ENCODE measurements at regions not wholly inside any gene's neighbourhood (a gene's known extent, or its start where the extent isn't known, plus 50 kb on each side); places are given as distances from the start of the nearest gene placed in this dataset.

DNA sequence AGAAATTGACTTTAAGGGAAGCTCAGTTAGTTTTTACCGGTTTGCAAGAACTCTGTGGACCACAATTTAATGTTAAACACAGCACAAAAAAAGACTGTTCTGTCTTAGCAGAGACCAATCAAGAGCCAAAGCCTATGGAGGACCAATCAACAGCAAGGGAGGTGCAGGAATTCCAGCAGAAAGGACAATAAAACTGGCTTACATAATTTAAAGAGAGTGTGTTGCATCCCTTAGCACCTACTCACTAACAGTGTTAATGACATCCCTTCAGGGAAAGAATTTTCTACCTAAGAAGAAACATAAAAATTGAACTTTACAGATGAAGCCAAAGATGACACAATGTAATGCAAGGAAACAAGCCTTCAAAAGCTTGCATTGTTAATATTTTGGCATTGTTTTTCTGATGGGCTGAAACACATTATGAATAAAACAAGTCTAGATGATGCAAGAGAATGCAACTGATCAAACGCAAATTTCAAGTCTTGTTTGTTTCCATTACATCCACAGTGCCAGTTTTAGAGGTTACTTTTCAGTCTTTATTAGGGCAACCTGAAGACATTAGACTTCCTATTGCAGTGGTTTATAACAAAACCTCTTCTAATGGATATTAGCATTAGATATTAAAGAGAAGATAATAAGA lies 111.3 kb upstream of the FST start:
- H3K9ac ChIP-seq (ENCODE audit: low read depth, low read length) = no peak overlapping the region
- H3K4me1 ChIP-seq (ENCODE audit: control insufficient read depth, insufficient read depth, low read length) = peaks cover 24% of the 10 kb centered on the region
- no peaks in the 10 kb centered on the region for H3K9me3 ChIP-seq (replicated peaks; ENCODE audit: low read length)
- no peaks in the 10 kb centered on the region for H3K36me3 ChIP-seq (ENCODE audit: insufficient read depth, low read length)
- H3K4me3 ChIP-seq (ENCODE audit: low read length) = no peak overlapping the region
- no peak overlapping the region for H3K4me2 ChIP-seq (ENCODE audit: low read length)
- no peaks in the 10 kb centered on the region for H3K27me3 ChIP-seq (ENCODE audit: control insufficient read depth, insufficient read depth, low read length)

DNA sequence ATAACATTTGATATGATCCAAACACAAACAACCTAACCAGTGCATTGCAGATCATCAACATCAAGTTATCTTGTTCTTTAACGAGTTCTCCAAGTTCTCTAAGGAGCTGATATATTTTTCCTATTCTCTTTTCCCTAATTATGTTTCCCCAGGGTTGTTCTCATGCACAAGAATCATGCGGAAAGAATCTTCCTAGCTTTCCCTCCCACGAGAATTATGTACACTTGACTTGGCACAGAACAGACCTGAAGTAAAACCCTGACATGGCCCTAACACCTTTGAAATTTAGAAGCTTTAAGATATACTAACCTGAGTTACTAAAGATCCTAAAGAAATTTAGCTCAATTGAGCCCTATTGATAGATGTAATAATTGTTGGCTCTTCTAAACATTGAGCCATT lies 110.7 kb upstream of the FST start:
- no peaks in the 10 kb centered on the region for H3K9me3 ChIP-seq (replicated peaks; ENCODE audit: low read length)
- no peaks in the 10 kb centered on the region for H3K36me3 ChIP-seq (ENCODE audit: insufficient read depth, low read length)
- no peak overlapping the region for H3K4me2 ChIP-seq (ENCODE audit: low read length)
- H3K9ac ChIP-seq (ENCODE audit: low read depth, low read length) = no peak overlapping the region
- H3K4me3 ChIP-seq (ENCODE audit: low read length) = no peak overlapping the region
- H3K4me1 ChIP-seq (ENCODE audit: control insufficient read depth, insufficient read depth, low read length) = peaks cover 20% of the 10 kb centered on the region
- H3K27me3 ChIP-seq (ENCODE audit: control insufficient read depth, insufficient read depth, low read length) = no peaks in the 10 kb centered on the region

GRCh38 chr5:53373451-53374158 lies 106.8 kb upstream of the FST start:
- Histone ChIP-seq H3K36me3 (ENCODE audit: insufficient read depth, low read length) (no peaks in the 10 kb centered on the region), H3K4me1 (ENCODE audit: control insufficient read depth, insufficient read depth, low read length) (peaks cover 13% of the 10 kb centered on the region), H3K9ac (ENCODE audit: low read depth, low read length) (no peak overlapping the region), H3K9me3 (replicated peaks; ENCODE audit: low read length) (no peaks in the 10 kb centered on the region), H3K4me2 (ENCODE audit: low read length) (no peak overlapping the region), H3K27me3 (ENCODE audit: control insufficient read depth, insufficient read depth, low read length) (no peaks in the 10 kb centered on the region), H3K4me3 (ENCODE audit: low read length) (no peak overlapping the region)

DNA sequence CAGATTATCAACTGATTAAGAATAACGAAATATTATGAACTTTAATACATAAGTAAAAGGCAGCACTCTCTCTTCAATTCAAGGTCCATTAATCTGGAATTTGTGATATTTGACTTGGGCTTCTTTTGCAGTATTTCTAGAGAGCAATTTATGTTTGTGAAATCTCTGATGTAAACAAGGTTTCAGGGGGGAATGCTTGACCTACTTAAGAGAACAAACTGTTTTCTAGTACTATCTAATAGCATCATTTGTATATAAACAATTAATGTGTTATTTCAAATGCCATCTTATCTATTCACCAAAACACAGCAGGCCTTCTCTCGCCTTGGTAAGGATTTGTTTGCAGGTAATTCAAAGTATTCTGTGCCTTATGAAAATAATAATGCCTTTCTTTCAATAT lies 103.6 kb upstream of the FST start:
- Histone ChIP-seq H3K27me3 (ENCODE audit: control insufficient read depth, insufficient read depth, low read length) (no peaks in the 10 kb centered on the region), H3K4me3 (ENCODE audit: low read length) (no peak overlapping the region), H3K36me3 (ENCODE audit: insufficient read depth, low read length) (no peaks in the 10 kb centered on the region), H3K4me1 (ENCODE audit: control insufficient read depth, insufficient read depth, low read length) (peaks cover 19% of the 10 kb centered on the region), H3K9me3 (replicated peaks; ENCODE audit: low read length) (no peaks in the 10 kb centered on the region), H3K4me2 (ENCODE audit: low read length) (no peak overlapping the region), H3K9ac (ENCODE audit: low read depth, low read length) (no peak overlapping the region)

DNA sequence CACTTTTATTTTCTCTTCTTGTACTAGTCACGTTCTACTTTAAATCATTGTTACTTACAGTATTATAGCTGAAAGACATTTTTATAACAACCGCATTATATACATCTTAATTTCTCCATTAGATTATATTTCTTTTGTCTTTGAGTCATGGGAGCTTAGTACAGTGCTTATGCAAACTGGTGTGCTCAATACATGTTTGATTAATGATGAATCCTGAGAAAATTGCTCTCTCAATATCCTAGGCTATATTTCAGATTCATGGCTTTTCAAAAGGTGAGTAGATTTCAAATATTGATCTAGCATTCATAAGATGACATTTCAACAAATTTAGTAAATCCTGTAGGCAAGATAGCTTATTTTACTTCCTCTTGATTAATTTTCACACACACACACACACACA lies 102.2 kb upstream of the FST start:
- H3K36me3 ChIP-seq (ENCODE audit: insufficient read depth, low read length) = no peaks in the 10 kb centered on the region
- no peaks in the 10 kb centered on the region for H3K9me3 ChIP-seq (replicated peaks; ENCODE audit: low read length)
- H3K4me2 ChIP-seq (ENCODE audit: low read length) = peak overlapping the region; percentile 21
- H3K4me1 ChIP-seq (ENCODE audit: control insufficient read depth, insufficient read depth, low read length) = peaks cover 19% of the 10 kb centered on the region
- H3K4me3 ChIP-seq (ENCODE audit: low read length) = no peak overlapping the region
- no peaks in the 10 kb centered on the region for H3K27me3 ChIP-seq (ENCODE audit: control insufficient read depth, insufficient read depth, low read length)
- H3K9ac ChIP-seq (ENCODE audit: low read depth, low read length) = no peak overlapping the region

GRCh38 chr5:53378590-53379247 lies 101.7 kb upstream of the FST start:
- Histone ChIP-seq H3K4me1 (ENCODE audit: control insufficient read depth, insufficient read depth, low read length) (peaks cover 15% of the 10 kb centered on the region), H3K9ac (ENCODE audit: low read depth, low read length) (peak overlapping the region; percentile 45), H3K4me2 (ENCODE audit: low read length) (peak overlapping the region; percentile 65), H3K9me3 (replicated peaks; ENCODE audit: low read length) (no peaks in the 10 kb centered on the region), H3K27me3 (ENCODE audit: control insufficient read depth, insufficient read depth, low read length) (no peaks in the 10 kb centered on the region), H3K4me3 (ENCODE audit: low read length) (no peak overlapping the region), H3K36me3 (ENCODE audit: insufficient read depth, low read length) (no peaks in the 10 kb centered on the region)

GRCh38 chr5:53386341-53386740 lies 94.1 kb upstream of the FST start:
- Histone ChIP-seq H3K27me3 (ENCODE audit: control insufficient read depth, insufficient read depth, low read length) (no peaks in the 10 kb centered on the region), H3K4me1 (ENCODE audit: control insufficient read depth, insufficient read depth, low read length) (peaks cover 7% of the 10 kb centered on the region), H3K9me3 (replicated peaks; ENCODE audit: low read length) (peaks cover 2% of the 10 kb centered on the region), H3K4me2 (ENCODE audit: low read length) (no peak overlapping the region), H3K9ac (ENCODE audit: low read depth, low read length) (no peak overlapping the region), H3K36me3 (ENCODE audit: insufficient read depth, low read length) (no peaks in the 10 kb centered on the region), H3K4me3 (ENCODE audit: low read length) (no peak overlapping the region)

DNA sequence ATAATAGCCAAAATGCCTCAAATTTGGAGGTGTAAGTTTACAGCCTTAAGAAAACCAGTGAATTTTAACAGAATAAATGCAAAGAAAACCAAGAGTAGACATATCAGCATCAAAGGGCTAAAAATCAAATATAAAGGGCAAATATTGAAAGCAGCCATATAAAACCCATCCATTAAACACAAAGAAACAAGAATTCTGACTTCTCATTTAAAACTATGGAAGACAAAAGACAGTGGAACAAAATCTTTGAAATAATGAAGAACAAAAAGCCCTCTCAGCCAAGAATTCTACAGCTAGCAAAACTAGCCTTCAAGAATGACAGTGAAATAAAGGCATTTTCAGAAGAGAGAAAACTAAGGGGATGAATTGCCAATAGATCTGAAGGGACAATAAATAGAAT lies 91.3 kb upstream of the FST start:
- Histone ChIP-seq H3K36me3 (ENCODE audit: insufficient read depth, low read length) (no peaks in the 10 kb centered on the region), H3K9me3 (replicated peaks; ENCODE audit: low read length) (peaks cover 2% of the 10 kb centered on the region), H3K9ac (ENCODE audit: low read depth, low read length) (no peak overlapping the region), H3K4me2 (ENCODE audit: low read length) (no peak overlapping the region), H3K4me1 (ENCODE audit: control insufficient read depth, insufficient read depth, low read length) (peaks cover 7% of the 10 kb centered on the region), H3K27me3 (ENCODE audit: control insufficient read depth, insufficient read depth, low read length) (no peaks in the 10 kb centered on the region), H3K4me3 (ENCODE audit: low read length) (no peak overlapping the region)

DNA sequence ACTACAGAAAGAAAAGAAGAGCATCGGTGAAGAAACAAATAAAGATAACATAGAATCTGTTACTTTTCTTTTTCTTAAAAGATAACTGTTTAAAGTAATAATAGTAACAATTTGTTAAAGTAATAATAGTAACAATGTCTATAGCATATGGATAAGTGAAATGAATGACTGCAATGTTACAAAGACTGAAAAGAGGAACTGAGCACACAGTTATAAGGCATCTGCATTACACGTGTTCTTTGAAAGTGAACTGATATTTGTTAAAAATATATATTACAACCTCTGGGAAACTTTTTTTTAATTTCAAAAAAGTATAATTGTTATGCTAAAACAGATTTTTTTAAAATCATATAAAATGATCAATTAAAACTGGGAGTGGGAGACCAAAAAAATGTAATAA lies 88.4 kb upstream of the FST start:
- H3K4me1 ChIP-seq (ENCODE audit: control insufficient read depth, insufficient read depth, low read length) = peaks cover 7% of the 10 kb centered on the region
- H3K36me3 ChIP-seq (ENCODE audit: insufficient read depth, low read length) = no peaks in the 10 kb centered on the region
- no peaks in the 10 kb centered on the region for H3K27me3 ChIP-seq (ENCODE audit: control insufficient read depth, insufficient read depth, low read length)
- no peak overlapping the region for H3K4me2 ChIP-seq (ENCODE audit: low read length)
- peaks cover 2% of the 10 kb centered on the region for H3K9me3 ChIP-seq (replicated peaks; ENCODE audit: low read length)
- no peak overlapping the region for H3K9ac ChIP-seq (ENCODE audit: low read depth, low read length)
- H3K4me3 ChIP-seq (ENCODE audit: low read length) = no peak overlapping the region

DNA sequence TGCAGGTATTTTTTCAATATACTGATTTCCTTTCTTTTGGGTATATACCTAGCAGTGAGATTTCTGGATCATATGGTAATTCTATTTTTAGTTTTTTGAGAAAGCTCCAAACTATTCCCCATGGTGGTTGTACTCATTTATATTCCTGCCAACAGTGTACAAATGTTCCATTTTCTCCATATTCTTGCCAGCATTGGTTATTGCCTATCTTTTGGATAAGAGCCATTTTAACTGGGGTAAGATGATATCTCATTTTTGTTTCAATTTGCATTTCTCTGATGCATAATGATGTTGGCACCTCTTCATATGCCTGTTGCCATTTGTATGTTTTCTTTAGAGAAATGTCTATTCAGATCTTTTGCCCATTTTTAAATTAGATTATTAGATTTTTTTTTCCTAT lies 85.6 kb upstream of the FST start:
- Histone ChIP-seq H3K4me3 (ENCODE audit: low read length) (no peak overlapping the region), H3K9ac (ENCODE audit: low read depth, low read length) (no peak overlapping the region), H3K4me2 (ENCODE audit: low read length) (no peak overlapping the region), H3K9me3 (replicated peaks; ENCODE audit: low read length) (no peaks in the 10 kb centered on the region), H3K27me3 (ENCODE audit: control insufficient read depth, insufficient read depth, low read length) (no peaks in the 10 kb centered on the region), H3K36me3 (ENCODE audit: insufficient read depth, low read length) (no peaks in the 10 kb centered on the region), H3K4me1 (ENCODE audit: control insufficient read depth, insufficient read depth, low read length) (peaks cover 18% of the 10 kb centered on the region)

GRCh38 chr5:53397141-53397757 lies 83.2 kb upstream of the FST start:
- H3K27me3 ChIP-seq (ENCODE audit: control insufficient read depth, insufficient read depth, low read length) = no peaks in the 10 kb centered on the region
- H3K4me1 ChIP-seq (ENCODE audit: control insufficient read depth, insufficient read depth, low read length) = peaks cover 16% of the 10 kb centered on the region
- no peaks in the 10 kb centered on the region for H3K9me3 ChIP-seq (replicated peaks; ENCODE audit: low read length)
- no peaks in the 10 kb centered on the region for H3K36me3 ChIP-seq (ENCODE audit: insufficient read depth, low read length)
- H3K4me3 ChIP-seq (ENCODE audit: low read length) = no peak overlapping the region
- H3K9ac ChIP-seq (ENCODE audit: low read depth, low read length) = no peak overlapping the region
- H3K4me2 ChIP-seq (ENCODE audit: low read length) = no peak overlapping the region

Data from skeletal muscle satellite cell (primary cell).